Effector memory CD4-positive, alpha-beta T cell (primary cell): ENCODE measurements at regions not wholly inside any gene's neighbourhood (a gene's known extent, or its start where the extent isn't known, plus 50 kb on each side); places are given as distances from the start of the nearest gene placed in this dataset.

Experiments
- DNase-seq, 3 donors: peaks; one replicate each; pipeline ENCODE4 v3.0.0-alpha.2; 2020
- H3K27ac ChIP-seq: 2 replicates; pipeline ENCODE4 v1.7.0; 2013; ENCODE audit warnings: mild to moderate bottlenecking, low read length, moderate library complexity; ENCODE audit not compliant: insufficient read depth, poor library complexity, severe bottlenecking
- H3K27me3 ChIP-seq: replicated peaks from 2 replicates; pipeline ENCODE4 v1.7.0; 2013; ENCODE audit warnings: mild to moderate bottlenecking, low read length; ENCODE audit not compliant: insufficient read depth, control insufficient read depth, poor library complexity, severe bottlenecking
- H3K36me3 ChIP-seq: 2 replicates; pipeline ENCODE4 v1.7.0; 2013; ENCODE audit warnings: mild to moderate bottlenecking, low read length, moderate library complexity; ENCODE audit not compliant: control insufficient read depth, insufficient read depth
- H3K4me1 ChIP-seq: 2 replicates; pipeline ENCODE4 v1.7.0; 2013; ENCODE audit warnings: low read length, mild to moderate bottlenecking; ENCODE audit not compliant: control insufficient read depth, insufficient read depth, poor library complexity, severe bottlenecking
- H3K4me3 ChIP-seq: 2 replicates; pipeline ENCODE4 v1.7.0; 2013; ENCODE audit warnings: low read length, low read depth, mild to moderate bottlenecking; ENCODE audit not compliant: insufficient read depth, poor library complexity, severe bottlenecking
- H3K9me3 ChIP-seq: 2 replicates; pipeline ENCODE4 v1.7.0; 2013; ENCODE audit warnings: mild to moderate bottlenecking, low read length, moderate library complexity; ENCODE audit not compliant: control insufficient read depth

DNA sequence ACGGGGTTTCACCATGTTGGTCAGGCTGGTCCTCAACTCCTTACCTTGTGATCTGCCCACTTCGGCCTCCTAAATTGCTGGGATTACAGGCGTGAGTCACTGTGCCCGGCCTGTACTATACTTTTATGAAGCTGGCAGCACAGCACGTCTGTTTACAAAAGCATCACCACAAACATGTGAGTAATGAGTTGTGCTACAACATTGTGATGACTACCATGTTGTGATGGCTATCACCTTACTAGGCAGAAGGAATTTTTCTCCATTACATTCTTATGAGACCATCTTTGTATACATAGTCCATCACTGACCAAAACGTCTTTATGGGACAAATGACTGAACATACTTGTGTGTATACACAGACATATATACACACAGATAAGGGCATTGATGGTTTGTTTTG is 1019.0 kb downstream of the CDH18 start:
- no peak for DNase-seq

DNA sequence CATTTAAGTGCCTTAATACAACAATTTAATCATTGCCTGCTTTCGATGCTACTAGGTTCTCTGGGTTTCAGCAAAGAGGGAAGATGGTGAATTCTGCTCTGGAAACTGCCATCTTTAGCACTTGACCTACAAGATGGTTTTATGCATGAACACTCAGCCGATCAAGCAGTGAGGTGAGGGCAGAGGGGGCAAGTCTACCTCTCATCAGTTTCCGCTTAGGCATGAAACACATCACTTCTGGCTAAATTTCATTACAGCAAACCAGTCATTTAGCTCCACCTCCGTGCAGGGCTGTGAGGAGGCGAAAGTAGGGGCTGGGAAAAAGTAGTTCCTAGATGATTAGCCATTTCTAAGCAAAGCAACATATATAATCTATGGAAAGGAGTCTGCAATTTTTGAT is 1018.0 kb downstream of the CDH18 start:
- Histone ChIP-seq H3K27me3 (no peaks in the 10 kb centered on the region), H3K4me3 (no peak overlapping the region), H3K27ac (no peak overlapping the region), H3K4me1 (no peaks in the 10 kb centered on the region), H3K9me3 (no peaks in the 10 kb centered on the region), H3K36me3 (no peaks in the 10 kb centered on the region)
- no peak for DNase-seq

More for the DNA sequence above, 1019.0 kb downstream of the CDH18 start:
- Histone ChIP-seq H3K27ac (no peak overlapping the region), H3K36me3 (no peaks in the 10 kb centered on the region), H3K4me1 (no peaks in the 10 kb centered on the region), H3K27me3 (no peaks in the 10 kb centered on the region), H3K9me3 (no peaks in the 10 kb centered on the region), H3K4me3 (no peak overlapping the region)

DNA sequence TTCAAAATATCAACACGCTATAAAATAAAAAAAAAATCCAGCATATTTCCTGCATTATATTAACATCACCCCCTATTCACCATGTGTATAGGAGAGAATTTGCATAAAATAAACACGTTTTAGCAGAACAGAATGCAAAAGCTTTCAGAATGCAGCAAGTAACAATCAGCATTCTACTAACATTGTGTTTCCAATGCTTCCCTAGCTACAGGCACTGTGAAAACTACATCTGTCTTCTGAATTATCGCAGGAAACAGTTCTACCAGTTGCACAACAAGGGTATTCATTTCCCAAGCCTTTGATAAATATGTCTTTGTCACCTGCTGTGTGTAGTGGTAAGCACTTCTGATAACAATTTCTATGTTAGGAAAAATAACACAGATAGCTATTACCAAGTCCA is 1015.8 kb downstream of the CDH18 start:
- no peaks in the 10 kb centered on the region for H3K27me3 ChIP-seq
- H3K9me3 ChIP-seq = no peaks in the 10 kb centered on the region
- no peak for DNase-seq
- H3K27ac ChIP-seq = no peak overlapping the region
- H3K4me1 ChIP-seq = no peaks in the 10 kb centered on the region
- H3K4me3 ChIP-seq = no peak overlapping the region
- H3K36me3 ChIP-seq = no peaks in the 10 kb centered on the region

DNA sequence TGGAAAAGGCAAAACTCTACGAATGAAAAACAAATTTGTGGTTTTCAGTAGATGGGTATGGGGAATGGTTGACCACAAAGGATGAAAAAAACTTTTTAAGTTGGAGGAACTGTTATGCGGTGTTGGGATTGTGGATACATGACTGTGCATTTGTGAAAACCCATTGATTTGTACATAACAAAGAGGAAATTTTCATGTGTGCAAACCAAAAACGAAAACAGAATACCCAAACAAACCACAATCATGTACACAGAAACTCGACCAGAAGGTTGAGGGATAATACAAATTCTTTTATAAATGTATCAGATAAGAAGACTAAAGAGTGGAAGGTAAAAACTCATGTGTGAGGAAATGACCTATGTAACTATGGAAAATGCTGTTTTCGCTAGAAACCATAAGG is 1012.4 kb downstream of the CDH18 start:
- DNase-seq = no peak
- Histone ChIP-seq H3K36me3 (no peaks in the 10 kb centered on the region), H3K4me3 (no peak overlapping the region), H3K27me3 (no peaks in the 10 kb centered on the region), H3K27ac (no peak overlapping the region), H3K4me1 (no peaks in the 10 kb centered on the region), H3K9me3 (no peaks in the 10 kb centered on the region)

DNA sequence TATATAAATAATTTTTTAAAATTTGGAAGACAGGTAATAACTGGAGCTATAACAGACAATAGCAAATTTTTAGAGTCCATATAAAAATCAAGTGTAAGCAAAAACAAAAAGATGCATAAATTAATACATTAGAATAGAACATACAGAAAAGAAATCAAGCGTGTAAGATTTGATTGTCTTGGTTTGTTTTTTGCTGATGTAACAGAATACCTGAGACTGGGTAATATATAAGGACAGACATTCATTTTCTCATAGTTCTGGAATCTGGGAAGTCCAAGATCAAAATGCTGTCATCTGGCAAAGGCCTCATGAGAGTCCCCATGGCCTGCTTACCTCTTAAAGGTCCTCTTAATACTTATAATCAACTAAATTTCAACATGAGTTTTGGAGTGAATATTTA is 1010.1 kb downstream of the CDH18 start:
- no peak overlapping the region for H3K27ac ChIP-seq
- H3K36me3 ChIP-seq = no peaks in the 10 kb centered on the region
- no peaks in the 10 kb centered on the region for H3K27me3 ChIP-seq
- no peak overlapping the region for H3K4me3 ChIP-seq
- DNase-seq = no peak
- H3K9me3 ChIP-seq = no peaks in the 10 kb centered on the region
- no peaks in the 10 kb centered on the region for H3K4me1 ChIP-seq

DNA sequence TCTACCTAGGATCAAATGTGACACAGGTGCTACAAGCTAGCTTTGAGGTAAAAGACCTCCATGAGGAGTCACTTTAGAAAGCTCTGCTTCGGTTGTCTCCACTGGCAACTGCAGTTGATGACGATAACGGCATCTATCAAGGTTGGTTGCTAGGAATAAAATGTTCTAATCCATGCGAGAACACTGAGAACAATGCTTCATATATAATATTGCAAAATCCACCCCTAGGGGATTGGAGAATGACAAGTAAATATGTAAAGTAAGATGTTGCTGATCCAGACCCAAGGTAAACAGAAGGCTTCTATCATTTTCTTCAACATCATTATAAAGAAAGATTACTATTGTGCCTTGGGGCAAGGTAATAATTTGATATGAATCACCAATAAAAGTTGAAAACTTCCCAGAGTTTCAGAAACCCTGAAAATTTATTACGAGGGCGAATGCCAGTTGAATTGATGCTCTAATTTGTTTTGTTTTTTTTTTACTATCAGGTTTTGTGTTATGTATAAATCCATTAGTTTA is 1003.4 kb downstream of the CDH18 start:
- Histone ChIP-seq H3K27ac (no peak overlapping the region), H3K36me3 (no peaks in the 10 kb centered on the region), H3K4me3 (no peak overlapping the region), H3K4me1 (no peaks in the 10 kb centered on the region), H3K9me3 (no peaks in the 10 kb centered on the region), H3K27me3 (no peaks in the 10 kb centered on the region)
- no peak for DNase-seq

DNA sequence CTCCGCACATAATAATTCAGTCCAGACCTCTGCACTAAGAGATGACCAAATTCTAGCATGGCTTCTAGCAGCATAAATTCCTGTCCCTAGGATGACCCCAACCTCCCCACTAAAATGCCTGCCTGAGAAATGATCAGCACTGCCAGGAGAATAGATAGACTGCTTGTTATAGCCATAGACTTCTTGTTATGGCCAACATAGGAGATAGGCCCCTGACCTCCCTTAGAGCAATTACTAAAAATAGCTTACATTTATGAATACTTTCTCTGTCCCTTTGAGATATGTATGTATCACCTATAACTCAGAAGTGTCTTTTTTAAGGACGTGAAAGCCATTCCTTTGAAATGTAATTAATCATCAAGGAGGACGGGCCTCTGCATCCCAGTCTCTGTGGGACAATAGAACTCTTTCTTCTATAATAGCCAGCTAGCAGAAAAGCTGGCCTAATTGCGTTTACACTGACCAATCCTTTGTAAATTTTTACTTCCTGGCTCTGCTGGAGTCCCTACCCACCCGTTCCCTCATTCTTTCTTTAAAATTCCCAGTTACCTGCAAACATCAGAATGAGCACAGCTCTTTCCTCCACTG is 1002.7 kb downstream of the CDH18 start:
- Histone ChIP-seq H3K36me3 (no peaks in the 10 kb centered on the region), H3K4me1 (no peaks in the 10 kb centered on the region), H3K27me3 (no peaks in the 10 kb centered on the region), H3K27ac (no peak overlapping the region), H3K4me3 (no peak overlapping the region), H3K9me3 (no peaks in the 10 kb centered on the region)
- no peak for DNase-seq

DNA sequence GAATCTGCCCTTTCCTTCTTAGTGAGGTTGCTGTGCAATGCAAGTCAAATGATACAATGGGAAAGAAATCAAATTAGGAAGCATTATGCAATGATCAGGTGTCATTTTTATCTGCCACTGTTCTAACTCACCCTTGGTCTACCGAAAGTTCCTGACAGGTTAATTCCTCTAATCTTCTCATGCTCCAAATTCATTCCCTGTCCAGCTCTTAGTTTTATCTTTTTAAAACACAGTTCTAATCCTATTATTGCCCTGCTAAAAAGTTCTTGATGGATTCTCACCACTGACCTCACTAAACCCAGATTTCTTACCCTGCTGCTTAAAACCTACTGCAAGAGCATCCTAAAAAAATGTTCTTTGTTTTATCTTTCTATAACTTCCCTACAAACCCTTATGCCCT is 1000.9 kb downstream of the CDH18 start:
- Histone ChIP-seq H3K4me3 (no peak overlapping the region), H3K27ac (no peak overlapping the region), H3K36me3 (no peaks in the 10 kb centered on the region), H3K9me3 (no peaks in the 10 kb centered on the region), H3K27me3 (no peaks in the 10 kb centered on the region), H3K4me1 (no peaks in the 10 kb centered on the region)
- DNase-seq = no peak

DNA sequence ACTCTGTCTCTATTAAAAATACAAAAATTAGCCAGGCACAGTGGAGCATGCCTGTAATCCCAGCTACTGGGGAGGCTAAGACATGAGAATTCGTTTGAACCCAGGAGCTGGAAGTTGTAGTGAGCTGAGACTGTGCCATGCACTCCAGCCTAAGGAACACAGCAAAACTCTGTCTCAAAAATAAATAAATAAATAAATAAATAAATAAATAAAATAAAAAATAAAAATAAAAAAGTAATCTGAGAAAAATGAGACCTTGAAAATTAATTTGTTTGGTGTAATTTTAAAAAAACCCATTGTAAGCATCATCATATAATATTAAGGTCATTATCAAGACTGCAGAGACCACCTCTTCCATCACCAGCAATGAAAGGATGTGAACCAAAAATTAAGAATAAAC is 997.1 kb downstream of the CDH18 start:
- Histone ChIP-seq H3K27ac (no peak overlapping the region), H3K36me3 (no peaks in the 10 kb centered on the region), H3K4me3 (no peak overlapping the region), H3K9me3 (no peaks in the 10 kb centered on the region), H3K4me1 (no peaks in the 10 kb centered on the region), H3K27me3 (no peaks in the 10 kb centered on the region)
- DNase-seq = no peak

DNA sequence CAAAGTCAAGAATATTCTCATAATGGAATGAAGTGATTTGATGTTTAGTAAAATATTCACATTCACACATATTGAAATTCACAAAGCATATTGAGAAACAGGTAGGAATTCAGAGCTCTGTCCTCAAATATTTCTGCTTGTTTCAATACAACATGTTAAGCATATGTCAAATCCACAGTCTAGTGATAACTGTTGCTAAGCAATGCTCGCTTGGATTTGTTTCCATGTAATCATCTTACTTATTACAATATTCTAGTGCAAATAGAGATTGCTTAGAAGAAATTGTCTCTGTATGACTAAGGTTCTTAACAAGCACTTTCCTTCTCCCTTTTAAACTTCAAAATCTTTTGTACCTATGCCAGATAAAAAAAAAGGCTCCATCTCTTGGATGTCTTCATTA is 995.7 kb downstream of the CDH18 start:
- H3K4me3 ChIP-seq = no peak overlapping the region
- no peaks in the 10 kb centered on the region for H3K36me3 ChIP-seq
- DNase-seq = no peak
- H3K9me3 ChIP-seq = no peaks in the 10 kb centered on the region
- H3K4me1 ChIP-seq = no peaks in the 10 kb centered on the region
- no peak overlapping the region for H3K27ac ChIP-seq
- no peaks in the 10 kb centered on the region for H3K27me3 ChIP-seq
